ACHN (cell line): ENCODE measurements at regions not wholly inside any gene's neighbourhood (a gene's known extent, or its start where the extent isn't known, plus 50 kb on each side); places are given as distances from the start of the nearest gene placed in this dataset.
"Not testable (repeated sequence)": the region's sequence is repeated elsewhere in the genome, so short reads cannot be mapped to it uniquely, and the experiment has no call there.

Experiments used
- DNase-seq: peaks from one replicate; pipeline ENCODE4 v3.0.0-alpha.2; 2015
- in situ Hi-C: cut with HindIII; loops from 2 replicates; pipeline ENCODE4 v1.10.0; 2017; ENCODE audit warnings: low sequenced_read_pairs, low pct_ligation_motif_present, low pct_unique_long_range_greater_than_20kb

DNA sequence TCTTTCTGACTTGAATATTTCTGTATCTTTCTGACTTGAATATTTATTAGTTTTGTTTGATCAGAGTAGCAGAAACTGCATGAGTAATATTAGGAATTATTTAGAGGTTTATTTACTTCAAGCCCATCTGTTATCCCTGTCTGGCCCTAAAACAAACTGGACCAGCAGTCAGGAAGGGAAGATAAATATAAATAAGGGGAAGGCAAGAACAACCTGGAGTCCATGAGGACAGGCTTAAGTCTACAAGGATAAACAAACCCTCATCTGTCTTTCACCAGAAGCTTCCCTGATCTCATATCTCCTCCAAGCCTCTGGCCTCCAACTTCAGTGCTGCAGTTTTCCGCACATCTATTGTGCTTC lies 524.9 kb downstream of the CENPC start:
- DNase-seq, result no peak
- in situ Hi-C loops, result no loop called here

GRCh38 chr4:67019686-67020437 lies 525.4 kb downstream of the CENPC start:
- in situ Hi-C loops, result no loop called here
- no peak for DNase-seq

DNA sequence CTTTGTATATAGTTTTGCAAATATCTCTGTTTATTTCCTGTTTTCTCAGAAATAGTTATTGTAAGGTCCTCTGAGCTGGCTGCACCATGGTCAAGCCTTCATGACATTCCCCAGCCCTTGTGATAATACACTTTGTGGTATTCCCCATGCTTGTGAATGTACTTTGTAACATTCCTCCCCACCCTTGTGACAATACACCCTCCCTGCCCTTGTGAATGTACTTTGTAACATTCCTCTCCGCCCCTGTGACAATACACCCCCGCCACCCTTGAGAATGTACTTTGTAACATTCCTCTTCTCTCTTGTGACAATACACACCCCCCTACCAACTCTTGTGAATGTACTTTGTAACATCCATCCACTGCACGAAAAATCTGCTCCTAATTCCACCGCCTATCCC lies 530.7 kb downstream of the CENPC start:
- in situ Hi-C loops, result no loop called here
- DNase-seq, result no peak

DNA sequence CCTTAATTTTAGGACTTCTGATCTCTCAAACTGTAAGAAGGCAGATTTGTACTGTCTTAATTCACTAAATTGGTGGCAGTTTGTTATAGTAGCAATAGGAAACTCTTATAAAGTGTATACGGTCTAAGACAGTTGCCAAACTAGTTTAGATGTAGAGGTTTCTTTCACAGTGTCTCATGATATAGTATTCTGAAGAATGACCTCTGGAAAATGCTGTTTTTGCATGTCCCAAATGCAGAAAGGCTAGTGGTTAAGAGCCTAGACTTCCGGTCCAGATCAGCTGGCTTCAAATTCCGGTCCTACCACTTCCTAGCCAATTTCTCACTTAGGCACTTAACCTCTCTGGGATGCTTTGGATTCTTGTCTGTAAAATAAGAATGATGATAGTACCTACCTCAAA lies 538.5 kb downstream of the CENPC start:
- in situ Hi-C loops, result no loop called here
- no peak for DNase-seq

- in situ Hi-C loops, result no loop called here
- no peak for DNase-seq
Observed at GRCh38 chr4:66991521-66991920, 553.8 kb downstream of the CENPC start.

DNA sequence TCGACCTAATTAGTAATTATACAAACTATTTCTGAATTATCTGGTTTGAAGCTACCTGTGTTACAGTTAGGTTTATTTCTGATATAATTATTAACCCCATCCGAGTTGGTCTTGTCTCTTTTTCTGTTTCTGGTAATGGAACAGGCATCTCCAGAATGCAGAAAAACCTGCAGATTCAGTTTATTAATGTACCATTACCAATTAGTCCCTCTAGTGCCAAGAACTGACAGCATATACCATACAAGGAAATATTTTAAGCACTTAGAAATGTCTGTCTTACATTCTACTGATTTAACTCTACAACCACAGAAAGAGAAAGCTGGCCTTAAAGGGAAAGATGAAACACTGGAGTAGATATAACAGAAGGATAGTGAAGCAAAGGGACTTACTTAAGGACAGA lies 570.6 kb downstream of the CENPC start:
- in situ Hi-C loops, result no loop called here
- no peak for DNase-seq

- in situ Hi-C loops, result no loop called here
- DNase-seq, result no peak
Observed at GRCh38 chr4:66972087-66972486, 573.2 kb downstream of the CENPC start.

- no peak for DNase-seq
Observed at GRCh38 chr4:66964467-66964866, 580.8 kb downstream of the CENPC start.

GRCh38 chr4:66963084-66963483 lies 582.2 kb downstream of the CENPC start:
- in situ Hi-C loops, result no loop called here
- DNase-seq, result no peak

More at GRCh38 chr4:66964467-66964866, 580.8 kb downstream of the CENPC start:
- in situ Hi-C loops, result no loop called here

GRCh38 chr4:66959207-66959606 lies 586.1 kb downstream of the CENPC start:
- in situ Hi-C loops, result no loop called here

GRCh38 chr4:66956852-66957251 lies 588.5 kb downstream of the CENPC start:
- in situ Hi-C loops, result no loop called here
- DNase-seq, result no peak

More at GRCh38 chr4:66959207-66959606, 586.1 kb downstream of the CENPC start:
- no peak for DNase-seq

DNA sequence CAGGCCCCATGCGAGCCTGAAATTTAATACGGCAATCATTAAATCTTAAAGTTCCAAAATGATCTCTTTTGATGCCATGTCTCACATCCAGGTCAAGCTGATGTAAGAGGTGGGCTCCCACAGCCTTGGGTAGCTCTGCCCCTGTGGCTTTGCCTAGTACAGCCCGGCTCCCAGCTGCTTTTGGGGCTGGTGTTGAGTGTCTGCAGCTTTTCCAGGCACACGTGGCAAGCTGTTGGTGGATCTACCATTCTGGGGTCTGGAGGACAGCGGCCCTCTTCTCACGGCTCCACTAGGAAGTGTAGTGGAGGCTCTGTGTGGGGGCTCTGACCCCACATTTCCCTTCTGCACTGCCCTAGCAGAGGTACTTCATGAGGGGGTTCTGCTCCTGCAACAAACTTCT lies 588.9 kb downstream of the CENPC start:
- in situ Hi-C loops, result no loop called here
- DNase-seq, result no peak

DNA sequence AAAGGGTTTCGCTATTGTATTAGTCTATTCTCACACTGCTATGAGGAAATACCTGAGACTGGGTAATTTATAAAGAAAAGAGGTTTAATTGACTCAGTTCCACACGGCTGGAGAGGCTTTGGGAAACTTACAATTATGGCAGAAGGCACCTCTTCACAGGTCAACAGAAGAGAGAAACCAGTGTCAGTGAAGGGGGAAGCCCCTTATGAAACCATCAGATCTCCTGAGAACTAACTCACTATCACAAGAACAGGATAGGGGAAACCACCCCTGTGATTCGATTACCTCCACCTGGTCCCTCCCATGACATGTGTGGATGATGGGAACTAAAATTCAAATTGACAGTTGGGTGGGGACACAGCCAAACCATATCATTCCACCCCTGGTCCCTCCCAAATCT lies 589.5 kb downstream of the CENPC start:
- DNase-seq, result no peak
- in situ Hi-C loops, result no loop called here

- DNase-seq, result no peak
- in situ Hi-C loops, result no loop called here
Observed at GRCh38 chr4:66949419-66949818, 595.9 kb downstream of the CENPC start.

- no peak for DNase-seq
- in situ Hi-C loops, result no loop called here
Observed at GRCh38 chr4:66946761-66947160, 598.5 kb downstream of the CENPC start.

- no peak for DNase-seq
- in situ Hi-C loops, result no loop called here
Observed at GRCh38 chr4:66943112-66943511, 602.2 kb downstream of the CENPC start.

GRCh38 chr4:66931981-66932380 lies 613.3 kb downstream of the CENPC start:
- in situ Hi-C loops, DNase-seq: not testable (repeated sequence)

DNA sequence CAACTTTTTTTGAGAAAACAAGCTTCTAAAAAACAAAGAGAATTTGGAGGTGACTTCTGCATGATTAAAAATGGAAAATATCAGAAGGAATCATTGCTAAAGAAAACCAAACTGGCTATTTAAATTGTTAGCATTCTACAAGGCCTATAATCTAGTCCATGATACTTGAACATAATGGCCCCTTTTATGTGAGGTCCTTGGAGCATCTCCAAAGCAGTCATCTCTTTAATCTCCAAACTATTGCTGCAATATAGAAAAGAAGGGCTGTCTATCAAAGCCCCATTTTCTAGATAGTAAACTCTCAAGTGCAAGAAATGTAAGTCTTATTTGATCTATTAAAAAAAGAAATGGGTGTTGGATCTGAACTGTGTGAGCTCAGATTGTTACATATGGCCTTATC lies 615.1 kb downstream of the CENPC start:
- no peak for DNase-seq
- in situ Hi-C loops, result no loop called here

- in situ Hi-C loops, result no loop called here
- no peak for DNase-seq
Observed at GRCh38 chr4:66929748-66930147, 615.6 kb downstream of the CENPC start.

- DNase-seq, in situ Hi-C loops: not testable (repeated sequence)
Observed at GRCh38 chr4:66928881-66929280, 616.4 kb downstream of the CENPC start.

DNA sequence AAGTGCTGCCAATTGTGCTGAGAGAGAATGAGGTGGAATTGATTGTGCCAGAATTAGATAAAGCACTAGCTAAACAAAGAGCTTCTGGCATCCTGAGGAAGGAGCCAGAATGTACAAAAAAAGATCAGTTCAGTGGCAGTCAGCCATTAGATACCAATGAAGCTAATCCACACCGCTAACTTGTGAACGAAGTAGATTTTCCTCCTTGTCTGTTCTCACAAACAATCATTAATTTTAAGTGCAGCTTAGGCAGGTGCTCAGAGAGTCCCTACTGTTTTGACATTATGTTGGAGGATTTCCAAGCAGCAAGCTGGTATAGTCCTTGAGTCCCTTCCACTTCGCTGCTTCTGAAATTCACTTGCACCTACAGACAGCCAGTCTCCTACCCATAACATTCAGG lies 617.4 kb downstream of the CENPC start:
- in situ Hi-C loops, result no loop called here
- DNase-seq, result no peak
